ENCODE measurements at regions not wholly inside any gene's neighbourhood (a gene's known extent, or its start where the extent isn't known, plus 50 kb on each side); places are given as distances from the start of the nearest gene placed in this dataset.

- POLR2A ChIA-PET, result no interaction called here
Measured at GRCh38 chr1:36626435-36626834, 143.7 kb upstream of the CSF3R start.

GRCh38 chr1:36625935-36626310 lies 143.2 kb upstream of the CSF3R start:
- no peaks in the 10 kb centered on the region for H3K9me3 ChIP-seq (ENCODE audit: control insufficient read depth in 1 of 2, insufficient read depth in 1 of 2, low read length in 2 of 2)
- no peaks in the 10 kb centered on the region for H3K36me3 ChIP-seq (ENCODE audit: insufficient read depth, low read length)
- no peak overlapping the region for H3K27ac Mint-ChIP-seq
- no peak overlapping the region for H3K4me3 ChIP-seq (ENCODE audit: low read length)
- no peaks in the 10 kb centered on the region for H3K27me3 ChIP-seq (ENCODE audit: control insufficient read depth in 1 of 2, insufficient read depth in 2 of 2, low read length in 2 of 2)
- DNase-seq (no peak), ATAC-seq (ENCODE audit: poor library complexity) (no peak)
- H3K4me3 Mint-ChIP-seq, result no peak overlapping the region
- H3K4me1 Mint-ChIP-seq (ENCODE audit: low read depth), result peaks cover 11% of the 10 kb centered on the region
- no peak for TF ChIP-seq CTCF (IDR thresholded peaks at IDR 0.05)
- H3K27me3 Mint-ChIP-seq, result peaks cover 24% of the 10 kb centered on the region
- no peaks in the 10 kb centered on the region for H3K36me3 Mint-ChIP-seq (ENCODE audit: low read depth)
- no peaks in the 10 kb centered on the region for H3K9me3 Mint-ChIP-seq
- H3K4me1 ChIP-seq (ENCODE audit: insufficient read depth, low read length), result no peaks in the 10 kb centered on the region
- ChIA-PET POLR2A (no interaction called here), CTCF (no interaction called here)
- no peak overlapping the region for H3K27ac ChIP-seq (ENCODE audit: low read depth in 1 of 2, low read length in 2 of 2)
- intact Hi-C loops (cut with DNase I, micrococcal nuclease), result no loop called here

More at GRCh38 chr1:36626435-36626834, 143.7 kb upstream of the CSF3R start:
- Histone ChIP-seq H3K4me3 (ENCODE audit: low read length) (no peak overlapping the region), H3K27ac (ENCODE audit: low read depth in 1 of 2, low read length in 2 of 2) (no peak overlapping the region), H3K4me1 (ENCODE audit: insufficient read depth, low read length) (no peaks in the 10 kb centered on the region), H3K27me3 (ENCODE audit: control insufficient read depth in 1 of 2, insufficient read depth in 2 of 2, low read length in 2 of 2) (no peaks in the 10 kb centered on the region), H3K9me3 (ENCODE audit: control insufficient read depth in 1 of 2, insufficient read depth in 1 of 2, low read length in 2 of 2) (no peaks in the 10 kb centered on the region), H3K36me3 (ENCODE audit: insufficient read depth, low read length) (no peaks in the 10 kb centered on the region)
- H3K27me3 Mint-ChIP-seq, result peaks cover 24% of the 10 kb centered on the region
- H3K27ac Mint-ChIP-seq, result no peak overlapping the region
- DNase-seq (no peak), ATAC-seq (ENCODE audit: poor library complexity) (no peak)
- CTCF ChIA-PET, result no interaction called here
- intact Hi-C loops (cut with DNase I, micrococcal nuclease), result no loop called here
- TF ChIP-seq CTCF (IDR thresholded peaks at IDR 0.05), result no peak
- peaks cover 11% of the 10 kb centered on the region for H3K4me1 Mint-ChIP-seq (ENCODE audit: low read depth)
- H3K4me3 Mint-ChIP-seq, result no peak overlapping the region
- H3K9me3 Mint-ChIP-seq, result no peaks in the 10 kb centered on the region
- no peaks in the 10 kb centered on the region for H3K36me3 Mint-ChIP-seq (ENCODE audit: low read depth)

GRCh38 chr1:36625253-36625934 lies 142.7 kb upstream of the CSF3R start:
- H3K27me3 Mint-ChIP-seq, result peaks cover 24% of the 10 kb centered on the region
- CTCF ChIA-PET, result no interaction called here

More at GRCh38 chr1:36625253-36625934, 142.7 kb upstream of the CSF3R start:
- Histone ChIP-seq H3K4me3 (ENCODE audit: low read length) (no peak overlapping the region), H3K36me3 (ENCODE audit: insufficient read depth, low read length) (no peaks in the 10 kb centered on the region), H3K27me3 (ENCODE audit: control insufficient read depth in 1 of 2, insufficient read depth in 2 of 2, low read length in 2 of 2) (no peaks in the 10 kb centered on the region), H3K4me1 (ENCODE audit: insufficient read depth, low read length) (no peaks in the 10 kb centered on the region), H3K9me3 (ENCODE audit: control insufficient read depth in 1 of 2, insufficient read depth in 1 of 2, low read length in 2 of 2) (no peaks in the 10 kb centered on the region), H3K27ac (ENCODE audit: low read depth in 1 of 2, low read length in 2 of 2) (no peak overlapping the region)
- H3K4me3 Mint-ChIP-seq, result no peak overlapping the region
- H3K9me3 Mint-ChIP-seq, result no peaks in the 10 kb centered on the region
- H3K4me1 Mint-ChIP-seq (ENCODE audit: low read depth), result peaks cover 11% of the 10 kb centered on the region
- TF ChIP-seq CTCF (IDR thresholded peaks at IDR 0.05), result no peak
- H3K36me3 Mint-ChIP-seq (ENCODE audit: low read depth), result no peaks in the 10 kb centered on the region
- no peak for ATAC-seq (ENCODE audit: poor library complexity)
- intact Hi-C loops (cut with DNase I, micrococcal nuclease), result no loop called here
- no peak overlapping the region for H3K27ac Mint-ChIP-seq
- POLR2A ChIA-PET, result no interaction called here
- DNase-seq, result no peak

Measured in CD4-positive, alpha-beta T cell (primary cell).